Esophagus squamous epithelium (tissue), 5 donors: ENCODE measurements at regions not wholly inside any gene's neighbourhood (a gene's known extent, or its start where the extent isn't known, plus 50 kb on each side); places are given as distances from the start of the nearest gene placed in this dataset.

Experiments used
- DNase-seq: peaks from one replicate; lab custom pipeline; 2025; lab: John Stamatoyannopoulos, UW
- H3K27ac ChIP-seq, 4 donors: fragments of 200-600 bp; sonication (generic); one replicate each; pipeline ENCODE4 v1.5.1; 2016 to 2019; ENCODE audit warnings: mild to moderate bottlenecking in 1 of 4
- H3K27me3 ChIP-seq, 4 donors: fragments of 200-600 bp; sonication (generic); 1 replicate in 3 of 4; 2 replicates in 1 of 4; pipeline versions ENCODE4 v1.5.1 to v1.6.0; 2017 to 2021; ENCODE audit warnings: antibody characterized with exemption in 1 of 4
- H3K36me3 ChIP-seq, 3 donors: fragments of 200-600 bp; sonication (generic); one replicate each; pipeline ENCODE4 v1.5.1; 2016 to 2019
- H3K4me1 ChIP-seq, 3 donors: fragments of 200-600 bp; sonication (generic); one replicate each; pipeline ENCODE4 v1.5.1; 2017 to 2019
- H3K4me3 ChIP-seq, 4 donors: fragments of 200-600 bp; sonication (generic); 1 replicate in 3 of 4; 2 replicates in 1 of 4; pipeline ENCODE4 v1.5.1; 2016 to 2019; ENCODE audit warnings: mild to moderate bottlenecking in 2 of 4, moderate library complexity in 1 of 4
- H3K9me3 ChIP-seq, 3 donors: fragments of 200-600 bp; sonication (generic); one replicate each; pipeline ENCODE4 v1.5.1; 2016 to 2019
- CTCF ChIP-seq, 6 experiments: fragments of 450-650 bp in 4 of 6; fragments of 200-600 bp in 2 of 6; sonication (generic) in 2 of 6; IDR thresholded peaks; one replicate each; pipeline ENCODE4 v1.5.1; 2016 to 2019; ENCODE audit warnings: antibody characterized with exemption in 6 of 6, mild to moderate bottlenecking in 4 of 6, moderate library complexity in 4 of 6
- POLR2A ChIP-seq, 4 donors: fragments of 450-650 bp; IDR thresholded peaks; one replicate each; pipeline ENCODE4 v1.6.1; 2017; ENCODE audit warnings: antibody characterized with exemption in 4 of 4, mild to moderate bottlenecking in 4 of 4, moderate library complexity in 3 of 4
- WGBS, 2 donors: methylation state at CpG; one replicate each; pipeline ENCODE4 v1.1.5; 2018; 5-methylcytosine and 5-hydroxymethylcytosine counted together
- intact Hi-C: fragments of 100-400 bp; cut with DNase I; formaldehyde crosslinking; loops from one replicate; pipeline ENCODE4 v1.15.0; 2022
- donor health status: DM: yes; HTN: yes; CAD: no.

- intact Hi-C loops: no loop called here
- Histone ChIP-seq H3K27ac (no peak overlapping the region), H3K9me3 (no peaks in the 10 kb centered on the region), H3K36me3 (no peaks in the 10 kb centered on the region), H3K27me3 (no peaks in the 10 kb centered on the region), H3K4me3 (no peak overlapping the region), H3K4me1 (no peaks in the 10 kb centered on the region)
- DNase-seq: no peak
- TF ChIP-seq CTCF (IDR thresholded peaks at IDR 0.05) (no peak), POLR2A (IDR thresholded peaks at IDR 0.05) (no peak)
- WGBS, 2 donors: 68 to 76% methylated on average over 7 of the region's 7 CpGs
Observed at GRCh38 chr4:182093431-182093831, 149.8 kb upstream of the TENM3 start.

- H3K4me3 ChIP-seq: no peak overlapping the region
- H3K36me3 ChIP-seq: no peaks in the 10 kb centered on the region
- H3K4me1 ChIP-seq: no peaks in the 10 kb centered on the region
- TF ChIP-seq CTCF (IDR thresholded peaks at IDR 0.05) (no peak), POLR2A (IDR thresholded peaks at IDR 0.05) (no peak)
- DNase-seq: no peak
- WGBS, 2 donors: 83% methylated on average over 3 of the region's 3 CpGs
- no peaks in the 10 kb centered on the region for H3K9me3 ChIP-seq
- no peaks in the 10 kb centered on the region for H3K27me3 ChIP-seq
- intact Hi-C loops: no loop called here
- H3K27ac ChIP-seq: no peak overlapping the region
Observed at GRCh38 chr4:182093935-182094334, 149.3 kb upstream of the TENM3 start.

GRCh38 chr4:182101618-182102017 is 141.6 kb upstream of the TENM3 start:
- TF ChIP-seq POLR2A (IDR thresholded peaks at IDR 0.05): no peak
- no peak for TF ChIP-seq CTCF (IDR thresholded peaks at IDR 0.05)
- no peak for DNase-seq
- no peak overlapping the region for H3K4me3 ChIP-seq
- intact Hi-C loops: no loop called here
- no peaks in the 10 kb centered on the region for H3K27me3 ChIP-seq
- H3K9me3 ChIP-seq: no peaks in the 10 kb centered on the region
- 91 to 92% methylated on average over 8 of the region's 8 CpGs for WGBS, 2 donors
- H3K4me1 ChIP-seq: no peaks in the 10 kb centered on the region
- no peak overlapping the region for H3K27ac ChIP-seq
- H3K36me3 ChIP-seq: no peaks in the 10 kb centered on the region

GRCh38 chr4:182102576-182102975 is 140.6 kb upstream of the TENM3 start:
- no peak for DNase-seq
- intact Hi-C loops: no loop called here
- Histone ChIP-seq H3K27me3 (no peaks in the 10 kb centered on the region), H3K27ac (no peak overlapping the region), H3K9me3 (no peaks in the 10 kb centered on the region), H3K4me1 (no peaks in the 10 kb centered on the region), H3K4me3 (no peak overlapping the region), H3K36me3 (no peaks in the 10 kb centered on the region)
- WGBS, 2 donors: 68 to 72% methylated on average over 3 of the region's 3 CpGs
- TF ChIP-seq POLR2A (IDR thresholded peaks at IDR 0.05) (no peak), CTCF (IDR thresholded peaks at IDR 0.05) (no peak)

- no peak overlapping the region for H3K27ac ChIP-seq
- intact Hi-C loops: no loop called here
- H3K4me1 ChIP-seq: no peaks in the 10 kb centered on the region
- no peak overlapping the region for H3K4me3 ChIP-seq
- no peaks in the 10 kb centered on the region for H3K36me3 ChIP-seq
- H3K27me3 ChIP-seq: no peaks in the 10 kb centered on the region
- H3K9me3 ChIP-seq: no peaks in the 10 kb centered on the region
- no peak for DNase-seq
- 64 to 71% methylated on average over 4 to 5 of the region's 5 CpGs for WGBS, 2 donors
- no peak for TF ChIP-seq CTCF (IDR thresholded peaks at IDR 0.05)
- TF ChIP-seq POLR2A (IDR thresholded peaks at IDR 0.05): no peak
Observed at GRCh38 chr4:182103614-182104319, 139.4 kb upstream of the TENM3 start.
